HepG2 (cell line): ENCODE measurements at regions not wholly inside any gene's neighbourhood (a gene's known extent, or its start where the extent isn't known, plus 50 kb on each side); places are given as distances from the start of the nearest gene placed in this dataset.

Experiments
- CHD2 ChIP-seq: IDR thresholded peaks from 2 replicates; pipeline ENCODE4 v1.6.1; 2011; ENCODE audit warnings: low read depth, low read length, improper control_type of control experiment
- FIP1L1 ChIP-seq: fragments of 200-400 bp; formaldehyde crosslinking; IDR thresholded peaks from 2 replicates; pipeline ENCODE4 v1.6.1; 2018; ENCODE audit warnings: low read depth, mild to moderate bottlenecking, low read length, moderate library complexity, borderline replicate concordance; ENCODE audit not compliant: insufficient read depth
- KDM4B ChIP-seq: sonication (generic); formaldehyde crosslinking; IDR thresholded peaks from 2 replicates; pipeline ENCODE4 v1.4.0; 2020; ENCODE audit warnings: missing genetic modification reagents
- POLR2G ChIP-seq: fragments of 200-400 bp; formaldehyde crosslinking; IDR thresholded peaks from 2 replicates; pipeline ENCODE4 v1.6.1; 2018; ENCODE audit warnings: mild to moderate bottlenecking, low read depth, low read length, moderate library complexity
- RAD51 ChIP-seq: fragments of 450-650 bp; IDR thresholded peaks from 2 replicates; pipeline ENCODE4 v1.6.1; 2016; ENCODE audit warnings: borderline replicate concordance
- SMAD1 ChIP-seq: sonication (generic); formaldehyde crosslinking; IDR thresholded peaks from 2 replicates; pipeline ENCODE4 v1.4.0; 2020; ENCODE audit warnings: missing genetic modification reagents, low read depth, mild to moderate bottlenecking, borderline replicate concordance
- SP4 ChIP-seq: sonication (generic); formaldehyde crosslinking; IDR thresholded peaks from 2 replicates; pipeline ENCODE4 v1.8.1; 2023; ENCODE audit warnings: mild to moderate bottlenecking, missing genetic modification reagents
- TCF7L2 ChIP-seq: IDR thresholded peaks from 2 replicates; pipeline ENCODE4 v1.6.1; 2011; ENCODE audit warnings: mild to moderate bottlenecking, low read depth, low read length, moderate library complexity
- ZFP36 ChIP-seq: fragments of 150-350 bp; IDR thresholded peaks from 2 replicates; pipeline ENCODE4 v1.6.1; 2018; ENCODE audit warnings: borderline replicate concordance, low read length, low read depth; ENCODE audit not compliant: partially characterized antibody
- ZNF143 ChIP-seq: sonication (generic); formaldehyde crosslinking; IDR thresholded peaks from 2 replicates; pipeline ENCODE4 v1.4.0; 2020; ENCODE audit warnings: missing genetic modification reagents
- ZNF496 ChIP-seq: sonication (generic); formaldehyde crosslinking; IDR thresholded peaks from 2 replicates; pipeline ENCODE4 v1.8.1; 2023; ENCODE audit warnings: mild to moderate bottlenecking, moderate library complexity, missing genetic modification reagents; ENCODE audit not compliant: insufficient replicate concordance
- ZNF672 ChIP-seq: sonication (generic); formaldehyde crosslinking; IDR thresholded peaks from 2 replicates; pipeline ENCODE4 v1.8.1; 2022; ENCODE audit warnings: missing genetic modification reagents
- TF ChIP-seq, protein P1 (sequence below), 2 experiments: IDR thresholded peaks; 2 replicates each; pipeline ENCODE4 v1.6.1; 2011 to 2012; ENCODE audit warnings: low read length in 2 of 2, borderline replicate concordance in 1 of 2, low read depth in 1 of 2, mild to moderate bottlenecking in 1 of 2, moderate library complexity in 1 of 2
- TF ChIP-seq, protein P2 (sequence below): sonication (generic); formaldehyde crosslinking; IDR thresholded peaks from 2 replicates; pipeline ENCODE4 v1.5.0; 2020; ENCODE audit warnings: mild to moderate bottlenecking, missing genetic modification reagents, moderate library complexity

- no peak for TF ChIP-seq ZNF672
- TF ChIP-seq, protein P1, sequence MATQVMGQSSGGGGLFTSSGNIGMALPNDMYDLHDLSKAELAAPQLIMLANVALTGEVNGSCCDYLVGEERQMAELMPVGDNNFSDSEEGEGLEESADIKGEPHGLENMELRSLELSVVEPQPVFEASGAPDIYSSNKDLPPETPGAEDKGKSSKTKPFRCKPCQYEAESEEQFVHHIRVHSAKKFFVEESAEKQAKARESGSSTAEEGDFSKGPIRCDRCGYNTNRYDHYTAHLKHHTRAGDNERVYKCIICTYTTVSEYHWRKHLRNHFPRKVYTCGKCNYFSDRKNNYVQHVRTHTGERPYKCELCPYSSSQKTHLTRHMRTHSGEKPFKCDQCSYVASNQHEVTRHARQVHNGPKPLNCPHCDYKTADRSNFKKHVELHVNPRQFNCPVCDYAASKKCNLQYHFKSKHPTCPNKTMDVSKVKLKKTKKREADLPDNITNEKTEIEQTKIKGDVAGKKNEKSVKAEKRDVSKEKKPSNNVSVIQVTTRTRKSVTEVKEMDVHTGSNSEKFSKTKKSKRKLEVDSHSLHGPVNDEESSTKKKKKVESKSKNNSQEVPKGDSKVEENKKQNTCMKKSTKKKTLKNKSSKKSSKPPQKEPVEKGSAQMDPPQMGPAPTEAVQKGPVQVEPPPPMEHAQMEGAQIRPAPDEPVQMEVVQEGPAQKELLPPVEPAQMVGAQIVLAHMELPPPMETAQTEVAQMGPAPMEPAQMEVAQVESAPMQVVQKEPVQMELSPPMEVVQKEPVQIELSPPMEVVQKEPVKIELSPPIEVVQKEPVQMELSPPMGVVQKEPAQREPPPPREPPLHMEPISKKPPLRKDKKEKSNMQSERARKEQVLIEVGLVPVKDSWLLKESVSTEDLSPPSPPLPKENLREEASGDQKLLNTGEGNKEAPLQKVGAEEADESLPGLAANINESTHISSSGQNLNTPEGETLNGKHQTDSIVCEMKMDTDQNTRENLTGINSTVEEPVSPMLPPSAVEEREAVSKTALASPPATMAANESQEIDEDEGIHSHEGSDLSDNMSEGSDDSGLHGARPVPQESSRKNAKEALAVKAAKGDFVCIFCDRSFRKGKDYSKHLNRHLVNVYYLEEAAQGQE (IDR thresholded peaks at IDR 0.05; ENCODE audit: borderline replicate concordance in 1 of 2, low read depth in 1 of 2, low read length in 2 of 2), result no peak
- TF ChIP-seq KDM4B (CRISPR knock-in tag), result no peak
- no peak for TF ChIP-seq ZNF143 (CRISPR knock-in tag)
- no peak for TF ChIP-seq FIP1L1
- TF ChIP-seq CHD2, result no peak
- no peak for TF ChIP-seq RAD51
- TF ChIP-seq ZNF496 (CRISPR knock-in tag), result no peak
- no peak for TF ChIP-seq TCF7L2
- TF ChIP-seq, protein P2, sequence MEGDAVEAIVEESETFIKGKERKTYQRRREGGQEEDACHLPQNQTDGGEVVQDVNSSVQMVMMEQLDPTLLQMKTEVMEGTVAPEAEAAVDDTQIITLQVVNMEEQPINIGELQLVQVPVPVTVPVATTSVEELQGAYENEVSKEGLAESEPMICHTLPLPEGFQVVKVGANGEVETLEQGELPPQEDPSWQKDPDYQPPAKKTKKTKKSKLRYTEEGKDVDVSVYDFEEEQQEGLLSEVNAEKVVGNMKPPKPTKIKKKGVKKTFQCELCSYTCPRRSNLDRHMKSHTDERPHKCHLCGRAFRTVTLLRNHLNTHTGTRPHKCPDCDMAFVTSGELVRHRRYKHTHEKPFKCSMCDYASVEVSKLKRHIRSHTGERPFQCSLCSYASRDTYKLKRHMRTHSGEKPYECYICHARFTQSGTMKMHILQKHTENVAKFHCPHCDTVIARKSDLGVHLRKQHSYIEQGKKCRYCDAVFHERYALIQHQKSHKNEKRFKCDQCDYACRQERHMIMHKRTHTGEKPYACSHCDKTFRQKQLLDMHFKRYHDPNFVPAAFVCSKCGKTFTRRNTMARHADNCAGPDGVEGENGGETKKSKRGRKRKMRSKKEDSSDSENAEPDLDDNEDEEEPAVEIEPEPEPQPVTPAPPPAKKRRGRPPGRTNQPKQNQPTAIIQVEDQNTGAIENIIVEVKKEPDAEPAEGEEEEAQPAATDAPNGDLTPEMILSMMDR (CRISPR knock-in tag), result no peak
- TF ChIP-seq SMAD1, result no peak
- no peak for TF ChIP-seq ZFP36
- no peak for TF ChIP-seq POLR2G
- TF ChIP-seq SP4 (CRISPR knock-in tag), result no peak
Measured at GRCh38 chr10:62577076-62577475, 202.9 kb downstream of the ZNF365 start.
